ENCODE measurements at regions not wholly inside any gene's neighbourhood (a gene's known extent, or its start where the extent isn't known, plus 50 kb on each side); places are given as distances from the start of the nearest gene placed in this dataset.

DNA sequence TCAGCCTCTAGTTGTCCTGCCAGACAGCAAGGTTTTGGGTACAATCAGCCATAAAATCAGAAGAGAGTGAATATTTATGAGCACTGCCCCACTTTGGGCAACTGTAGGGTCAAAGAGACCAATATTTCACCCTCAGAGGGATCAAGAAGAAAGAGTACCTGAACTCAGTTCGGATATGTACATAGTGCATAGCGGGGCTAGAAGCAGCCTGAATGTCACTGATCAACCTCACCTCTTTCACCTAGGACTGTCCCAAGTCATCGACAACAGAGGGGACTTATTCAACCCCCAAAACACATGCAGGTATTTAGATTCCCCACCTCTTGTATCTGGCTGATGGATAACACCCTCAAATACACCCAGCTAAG, 446.9 kb downstream of the COG6 start:
- DNase-seq (ENCODE audit: low read depth in 2 of 2): no peak
- TF ChIP-seq, protein P1, sequence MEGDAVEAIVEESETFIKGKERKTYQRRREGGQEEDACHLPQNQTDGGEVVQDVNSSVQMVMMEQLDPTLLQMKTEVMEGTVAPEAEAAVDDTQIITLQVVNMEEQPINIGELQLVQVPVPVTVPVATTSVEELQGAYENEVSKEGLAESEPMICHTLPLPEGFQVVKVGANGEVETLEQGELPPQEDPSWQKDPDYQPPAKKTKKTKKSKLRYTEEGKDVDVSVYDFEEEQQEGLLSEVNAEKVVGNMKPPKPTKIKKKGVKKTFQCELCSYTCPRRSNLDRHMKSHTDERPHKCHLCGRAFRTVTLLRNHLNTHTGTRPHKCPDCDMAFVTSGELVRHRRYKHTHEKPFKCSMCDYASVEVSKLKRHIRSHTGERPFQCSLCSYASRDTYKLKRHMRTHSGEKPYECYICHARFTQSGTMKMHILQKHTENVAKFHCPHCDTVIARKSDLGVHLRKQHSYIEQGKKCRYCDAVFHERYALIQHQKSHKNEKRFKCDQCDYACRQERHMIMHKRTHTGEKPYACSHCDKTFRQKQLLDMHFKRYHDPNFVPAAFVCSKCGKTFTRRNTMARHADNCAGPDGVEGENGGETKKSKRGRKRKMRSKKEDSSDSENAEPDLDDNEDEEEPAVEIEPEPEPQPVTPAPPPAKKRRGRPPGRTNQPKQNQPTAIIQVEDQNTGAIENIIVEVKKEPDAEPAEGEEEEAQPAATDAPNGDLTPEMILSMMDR (IDR thresholded peaks at IDR 0.05; ENCODE audit: low read depth, low read length): no peak
- no peak overlapping the region for H3K4me3 ChIP-seq (replicated peaks in 1 of 2; ENCODE audit: low read depth in 2 of 2, low read length in 2 of 2)

DNA sequence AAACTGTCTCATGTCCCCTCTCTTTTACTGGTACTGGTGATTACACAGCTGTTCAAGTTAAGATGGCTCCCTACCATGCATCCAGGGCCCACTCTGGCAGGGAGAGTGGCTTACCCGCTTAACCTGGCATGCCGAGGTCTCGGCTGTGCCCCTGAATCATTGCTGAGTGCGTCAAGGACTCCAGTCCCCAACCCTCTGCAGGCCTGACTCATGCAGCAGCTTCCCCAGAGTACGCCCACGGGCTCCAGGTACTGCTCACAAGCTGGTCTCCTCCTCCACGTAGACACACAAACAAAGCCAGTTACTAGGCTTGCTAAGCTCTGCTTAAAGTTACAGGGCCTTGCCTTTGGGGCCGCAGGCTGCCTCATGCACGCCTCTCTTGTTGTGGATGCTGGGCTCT, 447.4 kb downstream of the COG6 start:
- TF ChIP-seq, protein P1 (IDR thresholded peaks at IDR 0.05; ENCODE audit: low read depth, low read length): no peak
- no peak overlapping the region for H3K4me3 ChIP-seq (replicated peaks in 1 of 2; ENCODE audit: low read depth in 2 of 2, low read length in 2 of 2)
- peak; percentile 79 to 91 for DNase-seq (ENCODE audit: low read depth in 2 of 2)

DNA sequence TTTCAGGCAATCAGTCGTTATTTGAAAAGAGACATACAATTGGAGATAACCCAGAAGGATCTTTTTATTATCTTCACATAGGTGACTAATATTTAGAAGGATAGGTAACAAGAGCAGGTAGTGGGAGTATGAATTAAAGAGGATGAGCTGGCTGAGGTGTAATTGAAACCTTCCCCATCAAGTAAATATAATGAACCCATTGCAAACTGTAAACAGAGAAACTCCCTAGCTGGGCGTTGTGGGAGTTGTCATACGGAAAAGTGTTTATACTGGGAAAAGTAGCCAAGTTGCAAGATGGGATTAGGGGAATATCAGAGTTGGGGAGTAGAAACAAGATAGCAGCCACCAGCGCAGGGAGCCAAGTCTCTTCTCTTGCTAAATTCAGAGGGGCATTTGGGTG, 448.4 kb downstream of the COG6 start:
- no peak for DNase-seq (ENCODE audit: low read depth in 2 of 2)
- H3K4me3 ChIP-seq (replicated peaks in 1 of 2; ENCODE audit: low read depth in 2 of 2, low read length in 2 of 2): no peak overlapping the region
- TF ChIP-seq, protein P1 (IDR thresholded peaks at IDR 0.05; ENCODE audit: low read depth, low read length): no peak

DNA sequence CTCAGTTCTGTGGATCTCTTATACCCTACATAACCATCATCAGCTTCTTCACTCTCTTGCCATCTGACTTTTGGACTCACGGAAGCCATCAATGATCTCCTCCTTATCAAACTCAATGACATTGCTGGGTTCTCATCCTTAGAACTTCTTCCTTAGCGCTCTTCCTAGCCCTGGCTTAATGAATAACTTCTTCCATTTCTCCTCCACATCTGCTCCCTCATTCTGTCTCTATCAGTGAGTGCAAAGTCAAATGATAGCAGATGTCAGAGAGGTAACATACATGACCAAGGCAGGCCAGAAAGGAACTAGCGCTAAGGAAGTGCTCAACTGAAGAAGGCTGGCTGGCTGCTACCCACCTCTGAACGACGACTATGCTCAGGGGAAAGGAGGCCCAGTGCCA, 449.8 kb downstream of the COG6 start:
- TF ChIP-seq, protein P1 (IDR thresholded peaks at IDR 0.05; ENCODE audit: low read depth, low read length): no peak
- DNase-seq (ENCODE audit: low read depth in 2 of 2): no peak
- no peak overlapping the region for H3K4me3 ChIP-seq (replicated peaks in 1 of 2; ENCODE audit: low read depth in 2 of 2, low read length in 2 of 2)

DNA sequence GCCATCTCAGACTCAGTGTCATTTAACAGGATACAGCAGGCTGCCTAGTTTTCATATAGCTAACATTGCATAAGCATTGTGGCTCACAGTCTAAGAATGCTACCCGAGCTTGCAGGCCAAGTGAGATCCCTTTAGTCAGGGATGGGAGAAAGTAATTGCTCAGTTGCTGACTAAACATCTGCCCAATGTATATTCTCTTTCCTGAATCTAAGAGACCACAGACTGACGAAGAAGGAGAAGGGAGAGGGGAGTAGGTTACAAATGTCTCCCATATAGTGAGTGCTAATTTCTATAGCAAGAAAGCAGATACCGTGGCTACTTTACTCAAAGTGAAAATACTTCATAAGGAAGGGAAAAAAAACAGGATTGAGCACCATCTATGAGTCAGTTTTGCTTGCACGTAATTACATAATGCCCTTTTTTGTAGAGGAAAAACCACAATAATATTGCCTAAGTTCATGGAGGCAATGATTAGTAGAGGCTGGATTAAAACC, 453.9 kb downstream of the COG6 start:
- peak overlapping the region in 1 of 2 donors; percentile 28 for H3K4me3 ChIP-seq (replicated peaks in 1 of 2; ENCODE audit: low read depth in 2 of 2, low read length in 2 of 2)
- TF ChIP-seq, protein P1 (IDR thresholded peaks at IDR 0.05; ENCODE audit: low read depth, low read length): no peak
- peak; percentile 94 to 99 for DNase-seq (ENCODE audit: low read depth in 2 of 2)

DNA sequence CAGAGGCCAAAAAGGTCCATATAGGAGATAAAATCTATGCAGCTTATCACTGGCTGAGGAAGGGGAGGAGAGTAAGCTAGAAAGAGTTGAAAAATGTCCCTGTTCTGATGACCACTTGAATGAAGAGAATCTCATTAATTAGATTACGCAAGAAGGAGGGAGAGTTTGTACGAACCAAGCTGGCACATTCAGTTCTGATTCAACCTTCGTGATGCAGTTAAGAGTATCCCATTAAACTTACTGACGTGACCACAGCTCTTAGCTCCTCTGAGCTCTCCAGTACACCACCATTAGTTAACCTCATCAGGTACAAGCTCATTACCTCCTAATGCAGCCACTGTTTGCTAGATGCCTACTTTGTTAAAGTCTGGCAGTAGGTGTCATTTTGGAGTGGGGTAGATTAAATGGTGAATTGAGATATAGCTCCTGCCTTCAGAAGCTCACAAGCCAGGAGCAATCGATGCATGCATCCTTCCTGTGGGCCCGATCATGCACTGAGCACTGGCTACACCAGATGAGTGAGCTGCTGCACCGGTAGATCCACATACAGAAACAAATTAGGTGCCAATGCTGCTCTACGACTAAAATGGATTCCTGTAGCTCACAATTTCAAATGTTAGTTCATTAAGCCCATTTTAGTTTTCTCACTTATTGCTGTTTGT, 458.3 kb downstream of the COG6 start:
- DNase-seq (ENCODE audit: low read depth in 2 of 2): peak; percentile 75 to 77
- H3K4me3 ChIP-seq (replicated peaks in 1 of 2; ENCODE audit: low read depth in 2 of 2, low read length in 2 of 2): no peak overlapping the region
- TF ChIP-seq, protein P1 (IDR thresholded peaks at IDR 0.05; ENCODE audit: low read depth, low read length): no peak

Data from cardiac fibroblast (primary cell).